Suprapubic skin (tissue), 4 donors: ENCODE measurements at regions not wholly inside any gene's neighbourhood (a gene's known extent, or its start where the extent isn't known, plus 50 kb on each side); places are given as distances from the start of the nearest gene placed in this dataset.

Experiments
- EP300 ChIP-seq: sonication (generic); formaldehyde crosslinking; IDR thresholded peaks from one replicate; pipeline ENCODE4 v1.6.1; 2017; ENCODE audit warnings: antibody characterized with exemption
- POLR2AphosphoS5 ChIP-seq, 3 donors: sonication (generic); formaldehyde crosslinking; IDR thresholded peaks; one replicate each; pipeline ENCODE4 v1.6.1; 2017; ENCODE audit warnings: antibody characterized with exemption in 3 of 3

DNA sequence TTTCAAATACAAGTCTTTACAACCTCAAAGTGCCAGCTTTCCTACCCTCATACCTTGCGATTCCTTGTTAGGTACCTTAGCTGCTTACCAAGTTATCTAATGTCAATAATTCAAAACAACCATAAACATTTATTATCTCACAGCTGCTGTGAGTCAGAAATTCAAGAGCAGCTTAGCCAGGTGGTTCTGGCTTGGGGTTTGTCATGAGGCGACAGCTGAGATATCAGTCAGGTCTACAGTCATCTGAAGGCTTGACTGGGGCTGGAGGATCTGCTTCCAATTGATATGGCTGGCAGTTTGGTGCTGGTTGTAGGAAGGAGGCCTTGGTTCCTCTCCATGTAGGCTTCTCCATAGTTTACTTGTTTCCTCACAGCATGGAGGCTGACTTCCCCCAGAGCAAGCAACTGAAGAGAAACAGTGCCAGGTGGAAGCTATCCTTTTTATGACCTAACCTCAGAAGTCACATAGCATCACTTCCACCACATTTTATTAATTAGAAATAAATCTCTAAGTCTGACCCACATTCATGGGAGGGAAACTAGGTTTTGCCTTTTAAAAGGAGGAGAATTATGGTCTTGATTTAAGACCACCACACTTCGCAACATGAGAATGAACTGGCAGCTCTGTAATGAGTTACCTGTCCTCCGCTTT, 103.3 kb upstream of the FGGY start:
- TF ChIP-seq POLR2AphosphoS5 (IDR thresholded peaks at IDR 0.05): no peak
- no peak for TF ChIP-seq EP300
